DMS 273 treated with DMSO at 0.1 percent for 48 hours (cell line): ENCODE measurements at regions not wholly inside any gene's neighbourhood (a gene's known extent, or its start where the extent isn't known, plus 50 kb on each side); places are given as distances from the start of the nearest gene placed in this dataset.

Source experiments
- DNase-seq: peaks from one replicate; lab custom pipeline; 2025; lab: John Stamatoyannopoulos, UW

DNA sequence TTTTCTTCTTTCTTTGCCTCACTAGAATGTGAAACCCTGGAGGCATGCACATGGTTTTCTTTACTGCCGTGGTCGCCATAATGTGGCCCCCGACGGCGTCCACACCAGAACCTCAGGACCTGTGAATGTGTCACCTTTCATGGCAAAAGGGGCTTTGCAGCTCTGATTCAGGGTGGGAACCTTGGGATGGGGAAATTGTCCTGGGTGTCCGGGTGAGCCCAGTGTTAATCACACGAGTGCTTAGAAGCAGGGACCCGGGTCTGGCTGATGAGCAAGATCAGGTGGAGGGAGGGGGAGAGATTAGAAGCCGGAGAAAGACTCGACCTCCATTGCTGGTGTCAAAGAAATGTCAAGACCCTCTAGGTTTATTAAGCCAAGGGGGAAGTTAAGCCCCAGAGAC, 74.7 kb upstream of the SHISAL1 start:
- DNase-seq: no peak

DNA sequence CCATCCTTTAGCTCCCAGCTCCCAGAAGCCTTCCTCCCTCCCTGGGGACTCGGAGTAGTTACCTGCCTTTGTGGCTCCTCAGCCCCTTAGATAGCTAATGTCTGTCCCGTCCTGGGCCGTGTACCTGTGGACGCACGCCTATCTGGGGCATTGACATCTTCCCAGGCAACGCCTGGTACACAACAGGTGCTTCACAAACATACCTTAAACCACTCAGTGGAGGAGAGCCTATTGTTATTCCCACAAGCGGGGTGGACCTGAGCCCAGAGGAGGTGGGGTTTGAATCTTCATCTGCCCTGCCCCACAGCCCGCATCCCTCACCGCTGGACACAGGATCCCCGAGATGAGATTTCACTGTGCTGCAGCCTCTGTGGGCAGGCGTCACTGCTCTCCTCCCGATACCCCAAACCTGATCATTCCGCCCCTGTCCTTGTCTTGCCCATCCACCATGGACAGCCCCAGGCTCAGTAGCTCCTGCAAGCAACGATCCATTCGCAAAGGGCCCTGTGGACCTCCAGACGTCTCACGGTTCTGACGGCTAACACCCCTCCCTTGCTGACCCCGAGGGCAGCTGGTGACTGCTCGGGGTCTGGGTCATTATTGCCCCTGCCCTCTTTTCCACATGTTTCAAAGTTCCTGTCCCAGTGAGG, 73.8 kb upstream of the SHISAL1 start:
- no peak for DNase-seq

DNA sequence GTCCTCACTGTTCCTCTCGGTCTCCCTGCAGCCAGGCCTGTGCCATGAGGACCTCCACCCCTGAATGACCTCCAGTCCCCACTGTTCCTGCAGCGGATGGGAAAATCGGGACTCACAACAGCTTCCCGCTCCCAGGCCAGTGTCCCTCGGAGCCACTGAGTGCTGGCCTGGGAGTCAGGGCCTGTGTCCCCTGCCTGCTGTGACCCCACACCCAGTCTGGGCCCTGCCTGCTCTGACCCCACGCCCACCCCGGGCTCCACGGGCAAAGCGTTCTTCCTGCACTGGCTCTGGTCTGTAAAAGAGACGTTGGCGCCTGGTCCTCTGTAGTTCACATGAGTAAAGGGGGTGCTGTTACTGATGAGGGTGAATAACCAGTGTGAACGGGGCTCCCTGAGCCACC, 73.0 kb upstream of the SHISAL1 start:
- DNase-seq: no peak

DNA sequence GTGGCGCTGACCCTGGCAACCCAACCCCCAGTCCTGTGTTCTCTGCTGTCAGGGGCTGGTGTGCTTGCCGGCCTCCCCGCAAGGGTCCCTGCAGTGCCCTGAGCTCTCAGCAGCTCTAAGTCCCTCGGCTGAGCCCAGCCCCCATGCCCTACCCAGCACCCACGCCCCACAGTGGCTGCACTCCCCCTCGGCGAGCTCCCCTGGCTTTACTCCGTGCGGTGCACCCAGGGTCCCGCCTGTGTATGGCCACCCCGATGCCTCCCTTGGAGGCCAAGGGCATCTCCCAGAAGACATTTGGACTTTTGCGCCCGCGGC, 72.5 kb upstream of the SHISAL1 start:
- DNase-seq: no peak

DNA sequence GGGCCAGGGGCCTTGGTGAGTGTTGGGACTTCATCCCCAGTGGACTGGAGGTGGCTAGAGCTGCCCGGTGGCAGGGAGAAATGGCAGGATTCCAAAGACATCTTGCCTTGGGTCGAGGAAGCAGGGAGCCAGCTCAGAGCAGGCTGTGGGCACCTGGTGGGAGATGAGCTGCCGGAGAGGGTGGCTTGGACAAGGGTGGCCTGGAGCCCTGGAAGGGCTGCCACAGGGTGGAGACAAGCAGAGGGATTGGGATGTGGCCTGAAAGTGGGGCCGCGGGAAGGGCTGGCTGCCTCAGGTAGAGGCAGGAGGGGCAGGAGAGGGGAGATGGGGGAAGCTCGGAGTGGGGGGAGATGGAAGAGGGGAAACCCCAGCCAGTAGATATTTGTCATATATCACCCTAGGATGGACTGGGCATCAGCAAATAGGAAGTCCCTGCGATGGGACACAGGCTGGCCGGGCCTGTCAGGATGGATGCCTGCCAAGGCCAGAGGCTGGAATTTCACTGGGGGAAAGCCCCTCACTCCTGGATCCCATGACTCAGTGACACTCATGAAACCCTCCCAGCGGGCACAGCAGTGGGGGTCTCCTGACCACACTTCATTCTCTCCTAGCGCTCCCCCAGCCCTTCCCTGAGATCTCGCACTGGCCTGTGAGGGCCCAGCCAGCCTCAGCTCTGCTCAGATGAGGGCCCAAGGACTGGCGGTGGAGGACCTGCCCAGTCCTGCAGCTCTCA, 72.0 kb upstream of the SHISAL1 start:
- no peak for DNase-seq

DNA sequence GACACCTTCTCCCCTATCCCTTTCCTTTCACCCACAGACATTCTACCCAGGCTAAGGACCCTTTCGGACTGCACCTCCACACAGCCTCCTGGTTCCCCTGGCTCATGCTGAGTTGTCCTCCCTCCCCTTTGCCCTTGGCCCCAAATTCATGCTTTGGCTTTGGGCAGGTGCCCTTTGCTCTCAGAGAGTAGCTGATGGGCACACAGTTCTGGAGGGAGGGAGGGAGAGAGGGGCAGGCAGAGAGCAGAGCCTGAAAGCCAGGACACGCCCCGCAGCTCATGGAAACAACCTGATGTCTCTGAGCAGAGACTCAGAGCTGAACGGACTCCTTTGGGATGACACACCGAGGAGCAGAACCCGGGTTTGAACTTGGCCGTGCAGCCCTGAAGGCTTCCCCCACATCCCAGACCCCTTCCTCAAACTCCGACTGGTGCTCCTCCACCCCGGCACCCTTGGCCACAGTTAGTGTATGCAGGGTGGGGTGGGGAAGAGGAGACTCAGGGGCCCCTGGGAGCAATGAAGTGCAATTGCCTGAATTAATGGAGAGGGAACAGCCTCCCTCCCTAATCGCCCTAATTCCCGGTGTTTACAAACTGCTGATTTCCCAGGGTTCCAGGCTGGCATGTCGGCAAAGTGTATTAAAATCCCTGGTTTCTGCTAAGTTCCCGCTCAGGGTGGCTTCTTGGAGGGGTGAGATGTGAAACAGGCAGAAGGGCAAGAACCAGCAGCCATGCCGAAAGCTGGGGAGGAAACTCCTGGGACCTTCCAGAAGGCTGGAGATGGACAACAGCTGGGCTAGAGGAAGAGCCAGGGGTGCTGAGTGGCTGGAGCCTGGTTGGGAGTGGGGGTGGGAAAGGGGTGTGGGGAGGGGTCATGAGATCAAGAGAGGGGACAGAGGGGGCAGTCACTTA, 71.2 kb upstream of the SHISAL1 start:
- no peak for DNase-seq

DNA sequence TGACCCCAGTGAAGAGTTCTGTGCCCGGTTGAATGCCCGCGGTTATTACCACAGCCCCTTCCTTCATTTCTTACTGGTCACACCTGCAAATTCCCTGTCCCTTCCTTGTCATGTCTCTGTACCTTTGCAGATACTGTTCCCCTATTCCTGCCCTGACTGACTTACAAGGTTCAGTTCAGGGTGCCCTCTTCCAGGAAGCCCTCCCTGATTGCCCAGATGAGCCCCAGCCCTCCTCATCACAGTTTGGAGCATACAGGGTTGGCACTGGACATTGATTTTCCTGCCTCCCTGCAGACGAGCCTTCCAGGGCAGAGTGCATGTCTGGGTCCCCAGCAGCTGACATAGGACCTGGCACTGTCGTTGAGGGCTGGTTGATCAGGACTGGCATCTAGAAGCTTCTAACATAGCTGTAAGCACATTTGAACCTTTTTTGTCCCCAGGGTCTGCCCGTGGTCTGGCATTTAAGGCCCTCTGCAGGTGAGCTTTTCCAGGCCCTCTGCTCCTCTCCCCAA, 70.4 kb upstream of the SHISAL1 start:
- no peak for DNase-seq

- DNase-seq: no peak
Observed at GRCh38 chr22:44382116-44383038, 69.6 kb upstream of the SHISAL1 start.

GRCh38 chr22:44381761-44382115, 69.0 kb upstream of the SHISAL1 start:
- no peak for DNase-seq

- no peak for DNase-seq
Observed at GRCh38 chr22:44380756-44381486, 68.2 kb upstream of the SHISAL1 start.

- no peak for DNase-seq
Observed at GRCh38 chr22:44379817-44380755, 67.3 kb upstream of the SHISAL1 start.

DNA sequence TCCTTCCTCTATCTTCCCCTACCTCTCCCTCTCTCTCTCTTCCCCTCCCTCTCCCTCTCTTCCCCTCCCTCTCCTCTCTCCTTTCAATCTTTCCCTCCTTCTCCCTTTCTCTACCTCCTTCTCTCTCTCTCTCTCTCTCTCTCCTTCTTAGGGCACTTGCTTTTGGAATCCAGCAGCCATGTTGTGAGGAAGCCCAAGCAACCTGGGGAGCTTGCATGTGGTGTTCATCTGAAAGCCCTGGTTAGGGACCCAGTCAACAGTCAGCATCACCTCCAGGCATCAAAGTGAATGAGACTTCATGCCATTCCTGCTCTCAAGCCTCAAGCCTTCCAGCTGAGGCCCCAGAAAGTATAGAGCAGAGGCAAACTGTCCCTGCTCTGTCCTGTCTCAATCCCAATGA, 65.6 kb upstream of the SHISAL1 start:
- DNase-seq: no peak

GRCh38 chr22:44375451-44375850, 62.7 kb upstream of the SHISAL1 start:
- no peak for DNase-seq

GRCh38 chr22:44373234-44373633, 60.5 kb upstream of the SHISAL1 start:
- DNase-seq: no peak

DNA sequence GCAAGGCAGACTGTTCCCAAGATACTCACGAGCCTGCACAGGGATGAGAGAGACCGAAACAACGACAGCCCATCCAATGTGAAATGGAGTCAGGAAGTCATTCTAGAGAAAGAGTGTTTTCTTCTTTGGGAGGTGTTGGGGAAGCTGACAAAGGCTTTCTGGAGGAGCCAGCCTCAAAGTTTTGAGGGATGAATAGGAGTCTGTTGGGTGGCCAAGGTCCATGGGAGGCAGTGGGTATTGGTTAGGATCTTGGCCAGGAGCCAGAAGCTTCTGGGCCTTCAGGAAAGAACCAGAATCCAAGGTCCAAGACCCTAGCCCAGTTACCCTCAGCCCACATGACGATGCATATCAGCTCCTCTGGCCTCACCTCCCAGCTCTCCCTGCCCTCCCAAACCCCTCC, 59.9 kb upstream of the SHISAL1 start:
- DNase-seq: no peak

DNA sequence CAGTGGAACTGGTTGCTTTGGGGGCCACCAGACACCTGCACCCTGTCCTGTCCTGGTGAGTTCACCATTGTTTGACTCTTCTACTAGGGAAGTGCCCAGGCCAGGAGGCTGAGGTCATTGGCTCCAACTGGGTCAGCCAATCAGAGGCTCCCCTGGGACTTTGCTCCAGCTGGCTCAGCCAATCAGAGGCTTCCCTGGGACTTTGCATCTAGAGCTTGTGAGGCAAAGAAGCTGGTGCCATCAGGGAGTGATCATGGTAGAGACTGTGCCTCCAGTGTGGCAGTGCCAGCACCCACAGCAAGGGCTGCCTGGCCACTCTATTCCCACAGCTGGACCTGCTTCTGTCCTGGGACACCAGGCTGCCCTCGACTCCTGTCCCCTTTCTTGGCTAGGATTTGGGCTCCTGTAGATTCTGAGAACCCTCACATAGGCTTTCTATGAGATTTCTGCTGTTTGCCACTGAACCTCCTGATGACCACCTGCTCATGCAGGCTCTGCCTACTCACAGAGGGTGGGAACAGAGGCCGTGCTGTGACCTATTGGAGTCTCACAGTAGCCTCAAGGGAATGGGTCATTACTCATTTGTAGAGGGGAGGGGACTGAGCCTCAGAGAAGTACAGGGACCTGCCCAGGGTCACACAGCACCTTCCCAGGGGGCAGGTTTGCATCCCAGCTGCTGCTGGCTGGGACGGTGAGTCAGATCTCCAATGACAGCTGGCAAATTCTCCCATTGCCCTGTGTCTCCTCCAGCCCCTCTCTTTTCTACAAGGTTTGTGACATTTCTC, 59.2 kb upstream of the SHISAL1 start:
- no peak for DNase-seq

- DNase-seq: no peak
Observed at GRCh38 chr22:44369916-44370801, 57.4 kb upstream of the SHISAL1 start.

- no peak for DNase-seq
Observed at GRCh38 chr22:44369293-44369661, 56.5 kb upstream of the SHISAL1 start.
